Effector CD4-positive, alpha-beta T cell (primary cell): ENCODE measurements at regions not wholly inside any gene's neighbourhood (a gene's known extent, or its start where the extent isn't known, plus 50 kb on each side); places are given as distances from the start of the nearest gene placed in this dataset.

Source experiments
- DNase-seq: peaks from one replicate; pipeline ENCODE4 v3.0.0-alpha.2; 2020

DNA sequence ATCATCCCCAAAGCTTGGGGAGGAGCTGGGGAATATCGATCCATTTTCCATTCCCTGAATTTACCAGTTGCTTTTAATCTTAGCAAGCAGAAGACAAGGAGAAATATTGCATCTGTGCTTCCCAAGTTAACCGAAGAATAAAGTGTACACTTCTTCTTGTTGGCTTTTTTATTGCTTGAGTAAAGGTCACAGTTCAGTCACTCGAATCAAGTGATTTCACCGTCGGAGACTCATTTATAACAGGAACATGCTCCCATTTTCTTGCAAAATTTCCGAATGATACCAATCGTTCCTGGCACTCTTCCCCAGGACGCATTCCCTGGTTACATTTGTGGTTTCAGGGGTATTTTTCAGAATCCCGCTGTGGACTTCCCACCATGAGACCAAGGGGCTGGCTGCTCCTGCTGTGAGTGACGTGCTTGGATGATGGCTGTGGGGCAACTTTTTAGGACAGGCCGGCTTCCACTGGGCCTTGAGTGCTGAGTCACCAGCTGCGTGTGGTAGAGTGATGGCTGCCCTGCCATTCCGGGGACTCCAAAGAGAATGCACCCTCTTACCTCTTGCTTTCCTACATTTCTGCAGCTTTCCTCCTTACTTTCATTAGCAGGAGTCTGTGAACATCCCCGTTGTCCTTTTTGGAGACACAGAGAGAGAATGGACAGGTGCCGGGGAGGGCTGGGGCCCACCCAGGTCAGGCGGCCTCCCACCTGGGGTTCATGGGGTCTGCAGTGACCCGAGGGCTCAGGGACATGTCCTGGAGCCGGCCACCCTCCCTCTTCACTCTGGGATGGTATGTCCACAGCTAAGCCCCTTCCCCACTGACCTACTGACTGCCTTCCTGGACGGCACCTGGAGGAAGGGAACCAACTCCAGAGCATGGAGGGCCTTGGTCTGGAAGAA lies 60.7 kb upstream of the HDAC4 start:
- no peak for DNase-seq

GRCh38 chr2:239460780-239461179 lies 60.0 kb upstream of the HDAC4 start:
- DNase-seq, result no peak

DNA sequence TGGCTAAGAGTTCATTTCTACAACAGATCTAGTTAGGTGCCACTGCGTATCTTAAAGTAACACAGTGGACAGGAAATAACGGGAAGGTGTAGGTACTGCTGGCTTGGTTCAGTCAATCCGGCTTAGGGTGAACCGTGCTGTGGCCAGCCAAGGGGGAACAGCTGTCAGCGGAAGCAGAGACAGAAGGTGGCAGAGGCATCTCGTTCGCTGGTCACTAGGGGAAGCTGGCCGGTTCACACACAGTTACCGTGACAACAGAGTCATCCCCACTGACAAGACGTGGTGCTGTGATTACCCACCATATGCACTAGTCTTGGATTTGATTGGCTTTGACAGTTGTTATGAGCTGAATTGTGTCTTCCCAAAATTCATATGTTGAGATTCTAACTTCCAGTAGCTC lies 58.8 kb upstream of the HDAC4 start:
- no peak for DNase-seq

- DNase-seq, result no peak
These were observed 58.2 kb upstream of the HDAC4 start for GRCh38 chr2:239459056-239459455.

GRCh38 chr2:239457586-239458445 lies 57.0 kb upstream of the HDAC4 start:
- no peak for DNase-seq

DNA sequence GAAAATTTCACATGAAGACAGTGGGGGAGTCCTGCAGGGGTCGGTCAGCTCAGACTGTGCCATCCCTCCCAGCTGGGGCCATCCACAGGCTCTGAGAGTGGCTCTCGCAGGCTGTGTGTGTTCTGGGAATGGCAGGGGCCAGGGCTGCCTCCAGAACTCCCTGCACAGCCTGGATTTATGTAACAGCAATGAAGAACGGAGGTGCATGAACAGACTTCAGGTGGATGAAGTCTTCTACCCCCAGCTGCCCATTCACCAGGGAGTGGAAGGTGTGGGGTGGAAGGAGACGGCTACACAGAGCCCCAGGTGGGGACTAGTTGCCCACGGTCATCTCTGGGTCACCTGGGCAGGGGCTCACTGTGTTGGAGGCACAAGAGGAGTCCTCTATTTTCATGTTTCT lies 56.1 kb upstream of the HDAC4 start:
- DNase-seq, result no peak

DNA sequence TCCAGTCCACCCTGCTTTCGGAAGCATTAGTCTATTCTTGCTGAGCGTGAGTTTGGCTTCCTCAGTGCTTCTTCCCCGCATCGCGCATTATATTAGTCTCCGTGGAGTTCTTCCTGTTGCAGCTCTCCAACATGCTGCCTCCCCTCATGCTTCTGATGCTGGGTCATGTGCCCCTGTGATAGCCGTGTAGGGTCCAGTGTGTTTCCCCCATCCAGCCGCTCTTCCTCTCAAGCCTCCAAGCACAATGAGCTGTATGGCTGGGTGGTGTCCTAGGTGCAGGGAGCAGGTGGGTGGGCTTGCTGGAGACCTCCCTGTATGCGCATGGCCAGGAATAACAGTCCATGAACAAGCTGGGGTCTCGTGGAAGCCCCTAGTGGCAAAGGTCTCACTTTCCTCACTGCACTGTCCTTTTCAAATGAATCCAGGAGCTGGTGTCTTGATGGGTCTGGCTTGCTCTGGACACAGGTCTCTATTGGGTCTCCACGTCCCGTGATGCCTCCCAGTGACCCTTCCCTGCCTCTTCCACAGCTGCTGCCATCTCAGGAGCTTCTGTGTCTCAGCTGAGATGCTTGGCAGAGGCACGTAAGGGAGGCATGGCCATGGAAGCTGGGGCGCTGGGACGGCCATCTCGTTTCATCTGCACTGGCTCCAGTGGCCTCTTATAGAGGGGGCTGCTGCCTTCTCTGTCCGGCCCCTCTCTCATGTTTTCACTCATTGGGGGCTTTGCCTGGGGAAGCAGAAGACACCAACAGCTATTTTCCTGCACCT lies 54.8 kb upstream of the HDAC4 start:
- no peak for DNase-seq

GRCh38 chr2:239454507-239454906 lies 53.7 kb upstream of the HDAC4 start:
- DNase-seq, result no peak
